K562 (cell line): ENCODE measurements at regions not wholly inside any gene's neighbourhood (a gene's known extent, or its start where the extent isn't known, plus 50 kb on each side); places are given as distances from the start of the nearest gene placed in this dataset.

ENCODE experiments used
- ARID3A ChIP-seq: IDR thresholded peaks from 2 replicates; pipeline ENCODE4 v1.6.1; 2012; ENCODE audit warnings: low read depth, low read length, improper control_type of control experiment, borderline replicate concordance
- ATF2 ChIP-seq: sonication (generic); formaldehyde crosslinking; IDR thresholded peaks from 2 replicates; pipeline ENCODE4 v1.8.1; 2022; ENCODE audit warnings: missing genetic modification reagents
- GATA2 ChIP-seq: sonication (generic); formaldehyde crosslinking; IDR thresholded peaks from 2 replicates; pipeline ENCODE4 v1.4.0; 2020; ENCODE audit warnings: mild to moderate bottlenecking, missing genetic modification reagents
- GATAD2B ChIP-seq: fragments of 450-650 bp; IDR thresholded peaks from 2 replicates; pipeline ENCODE4 v1.6.1; 2017; ENCODE audit warnings: mild to moderate bottlenecking, borderline replicate concordance
- HES1 ChIP-seq: fragments of 450-650 bp; IDR thresholded peaks from 2 replicates; pipeline ENCODE4 v1.6.1; 2016; ENCODE audit warnings: low read depth, mild to moderate bottlenecking, moderate library complexity
- KLF6 ChIP-seq: fragments of 250-450 bp; sonication (Bioruptor Pico); IDR thresholded peaks from 2 replicates; pipeline ENCODE4 v1.4.0; 2020; ENCODE audit warnings: mild to moderate bottlenecking, moderate library complexity, borderline replicate concordance
- MCM3 ChIP-seq: fragments of 450-650 bp; IDR thresholded peaks from 2 replicates; pipeline ENCODE4 v1.6.1; 2016
- MLLT1 ChIP-seq, 2 experiments: fragments of 450-650 bp; IDR thresholded peaks; 2 replicates each; pipeline ENCODE4 v1.6.1; 2016
- MLX ChIP-seq, 2 experiments: fragments of 450-650 bp in 1 of 2; sonication (generic) in 1 of 2; formaldehyde crosslinking; conservative IDR thresholded peaks; 2 replicates each; pipeline versions ENCODE4 v1.4.0 to v1.8.1; 2020 to 2022; ENCODE audit warnings: mild to moderate bottlenecking in 1 of 2, missing genetic modification reagents in 1 of 2
- NKRF ChIP-seq: fragments of 450-650 bp; IDR thresholded peaks from 2 replicates; pipeline ENCODE4 v1.6.1; 2016; ENCODE audit warnings: borderline replicate concordance
- NUFIP1 ChIP-seq: fragments of 450-650 bp; IDR thresholded peaks from 2 replicates; pipeline ENCODE4 v1.6.1; 2018; ENCODE audit not compliant: partially characterized antibody
- RFX1 ChIP-seq: fragments of 450-650 bp; IDR thresholded peaks from 2 replicates; pipeline ENCODE4 v1.6.1; 2016; ENCODE audit warnings: mild to moderate bottlenecking, moderate library complexity
- SMARCB1 ChIP-seq: IDR thresholded peaks from 2 replicates; pipeline ENCODE4 v1.6.1; 2011; ENCODE audit warnings: improper control_type of control experiment, low read depth; ENCODE audit not compliant: insufficient read length
- SREBF1 ChIP-seq: fragments of 150-350 bp; IDR thresholded peaks from 2 replicates; pipeline ENCODE4 v1.6.1; 2014; ENCODE audit warnings: antibody characterized with exemption, low read depth, low read length, borderline replicate concordance
- ZBTB2 ChIP-seq: fragments of 450-650 bp; IDR thresholded peaks from 2 replicates; pipeline ENCODE4 v1.6.1; 2016; ENCODE audit warnings: antibody characterized with exemption
- ZBTB49 ChIP-seq: sonication (generic); formaldehyde crosslinking; IDR thresholded peaks from 2 replicates; pipeline ENCODE4 v1.8.0; 2022; ENCODE audit warnings: missing genetic modification reagents, mild to moderate bottlenecking, borderline replicate concordance

- TF ChIP-seq HES1 = no peak
- no peak for TF ChIP-seq MLX (CRISPR knock-in tag; conservative IDR thresholded peaks at IDR 0.05)
- TF ChIP-seq ARID3A = no peak
- TF ChIP-seq NUFIP1 = no peak
- no peak for TF ChIP-seq RFX1
- TF ChIP-seq NKRF = no peak
- 0 out of 2 replicates have a peak, but pooled peaks have one; percentile 44 for TF ChIP-seq MCM3
- TF ChIP-seq GATA2 (CRISPR knock-in tag) = no peak
- TF ChIP-seq ZBTB49 (CRISPR knock-in tag) = 0 out of 2 replicates have a peak, but pooled peaks have one; percentile 33
- TF ChIP-seq ATF2 (CRISPR knock-in tag) = no peak
- TF ChIP-seq ZBTB2 = no peak
- TF ChIP-seq SREBF1 = no peak
- TF ChIP-seq MLLT1 (IDR thresholded peaks at IDR 0.05) = peak in 1 of 2 experiments; percentile 76; a peak in 2 of 4 replicates
- no peak for TF ChIP-seq KLF6 (CRISPR knock-in tag)
- TF ChIP-seq GATAD2B = no peak
- no peak for TF ChIP-seq SMARCB1
These were observed 118.3 kb upstream of the SERPIND1 start (continued) for GRCh38 chr22:20655623-20656022.
